ENCODE measurements at regions not wholly inside any gene's neighbourhood (a gene's known extent, or its start where the extent isn't known, plus 50 kb on each side); places are given as distances from the start of the nearest gene placed in this dataset.

GRCh38 chr4:126526335-126526734 lies 1106.4 kb upstream of the INTU start:
- TF ChIP-seq CTCF (conservative IDR thresholded peaks at IDR 0.05 in 1 of 2, IDR thresholded peaks at IDR 0.05 in 1 of 2; ENCODE audit: low read depth in 1 of 2, low read length in 2 of 2) (no peak), EZH2 (IDR thresholded peaks at IDR 0.05; ENCODE audit: low read length, missing control alignments) (no peak)

Data from fibroblast of lung (primary cell).